ENCODE measurements at regions not wholly inside any gene's neighbourhood (a gene's known extent, or its start where the extent isn't known, plus 50 kb on each side); places are given as distances from the start of the nearest gene placed in this dataset.

GRCh38 chr11:110787680-110788079 is 75.4 kb upstream of the ARHGAP20 start:
- Histone ChIP-seq H3K4me1 (ENCODE audit: control insufficient read depth, insufficient read depth, low read length) (no peaks in the 10 kb centered on the region), H3K27ac (ENCODE audit: extremely low read depth, low read depth, low read length) (no peak overlapping the region), H3K36me3 (ENCODE audit: control insufficient read depth in 2 of 2, insufficient read depth in 1 of 2, low read length in 2 of 2) (no peaks in the 10 kb centered on the region), H3K9me3 (ENCODE audit: control insufficient read depth, insufficient read depth, low read depth, low read length) (no peaks in the 10 kb centered on the region), H3K4me3 (ENCODE audit: low read depth, low read length) (no peak overlapping the region)
- TF ChIP-seq ZNF830 (tag by site-specific recombination; IDR thresholded peaks at IDR 0.05; ENCODE audit: low read depth) (no peak), ZNF280C (tag by site-specific recombination; IDR thresholded peaks at IDR 0.05) (no peak), ZNF529 (tag by site-specific recombination; IDR thresholded peaks at IDR 0.05; ENCODE audit: insufficient replicate concordance) (no peak), ZNF121 (tag by site-specific recombination; IDR thresholded peaks at IDR 0.05) (no peak)
- POLR2A ChIA-PET, result no interaction called here
- CTCF ChIA-PET, result no interaction called here

GRCh38 chr11:110786226-110786902 is 74.1 kb upstream of the ARHGAP20 start:
- H3K27ac ChIP-seq (ENCODE audit: extremely low read depth, low read depth, low read length), result no peak overlapping the region
- H3K4me1 ChIP-seq (ENCODE audit: control insufficient read depth, insufficient read depth, low read length), result no peaks in the 10 kb centered on the region
- no peaks in the 10 kb centered on the region for H3K9me3 ChIP-seq (ENCODE audit: control insufficient read depth, insufficient read depth, low read depth, low read length)
- ChIA-PET CTCF (no interaction called here), POLR2A (no interaction called here)
- TF ChIP-seq ZBTB11 (tag by site-specific recombination; conservative IDR thresholded peaks at IDR 0.05; ENCODE audit: low read depth), result no peak
- TF ChIP-seq EGR2 (tag by site-specific recombination; IDR thresholded peaks at IDR 0.05; ENCODE audit: low read depth), result peak; percentile 91
- peak; percentile 89 for TF ChIP-seq ZFHX2 (tag by site-specific recombination; conservative IDR thresholded peaks at IDR 0.05)
- no peak for TF ChIP-seq ZFP37 (tag by site-specific recombination; IDR thresholded peaks at IDR 0.05)
- TF ChIP-seq ZNF529 (tag by site-specific recombination; IDR thresholded peaks at IDR 0.05; ENCODE audit: insufficient replicate concordance), result no peak
- no peak for TF ChIP-seq HOXD13 (CRISPR knock-in tag; IDR thresholded peaks at IDR 0.05; ENCODE audit: borderline replicate concordance)
- H3K4me3 ChIP-seq (ENCODE audit: low read depth, low read length), result no peak overlapping the region
- H3K36me3 ChIP-seq (ENCODE audit: control insufficient read depth in 2 of 2, insufficient read depth in 1 of 2, low read length in 2 of 2), result no peaks in the 10 kb centered on the region

- H3K4me3 ChIP-seq (ENCODE audit: low read depth, low read length), result no peak overlapping the region
- H3K9me3 ChIP-seq (ENCODE audit: control insufficient read depth, insufficient read depth, low read depth, low read length), result no peaks in the 10 kb centered on the region
- no peaks in the 10 kb centered on the region for H3K4me1 ChIP-seq (ENCODE audit: control insufficient read depth, insufficient read depth, low read length)
- no peaks in the 10 kb centered on the region for H3K36me3 ChIP-seq (ENCODE audit: control insufficient read depth in 2 of 2, insufficient read depth in 1 of 2, low read length in 2 of 2)
- no peak overlapping the region for H3K27ac ChIP-seq (ENCODE audit: extremely low read depth, low read depth, low read length)
- CTCF ChIA-PET, result interaction anchor here (0.6 kb wide), 1 partner anchor 979 kb away, joined by 3 read pairs; no protein-coding TSS in a partner anchor
- peak; percentile 27 for TF ChIP-seq SETDB1 (IDR thresholded peaks at IDR 0.05; ENCODE audit: insufficient read length, low read length)
- peak; percentile 88 for TF ChIP-seq ZNF585B (tag by site-specific recombination; IDR thresholded peaks at IDR 0.05)
- TF ChIP-seq ZNF354C (tag by site-specific recombination; IDR thresholded peaks at IDR 0.05; ENCODE audit: borderline replicate concordance, low read depth), result no peak
- TF ChIP-seq TRIM28 (IDR thresholded peaks at IDR 0.05; ENCODE audit: borderline replicate concordance, low read length), result peak; percentile 75
- no peak for TF ChIP-seq IKZF3 (tag by site-specific recombination; IDR thresholded peaks at IDR 0.05)
- POLR2A ChIA-PET, result no interaction called here
Observed at GRCh38 chr11:110785398-110785797, 73.2 kb upstream of the ARHGAP20 start.
